ENCODE measurements at regions not wholly inside any gene's neighbourhood (a gene's known extent, or its start where the extent isn't known, plus 50 kb on each side); places are given as distances from the start of the nearest gene placed in this dataset.

- Histone ChIP-seq H3K27me3 (ENCODE audit: control insufficient read depth in 1 of 2, insufficient read depth in 2 of 2, low read length in 2 of 2) (no peaks in the 10 kb centered on the region; a peak in 2 of 5 replicates), H3K9me3 (ENCODE audit: low read length) (no peaks in the 10 kb centered on the region), H3K27ac (ENCODE audit: extremely low read length, insufficient read depth, low read length) (no peak overlapping the region), H3K36me3 (replicated peaks in 1 of 2; ENCODE audit: control insufficient read depth in 1 of 2, insufficient read depth in 2 of 2, low read length in 2 of 2) (no peaks in the 10 kb centered on the region), H3K4me2 (ENCODE audit: low read depth, low read length) (no peak overlapping the region), H4K20me1 (ENCODE audit: insufficient read depth, low read length) (no peaks in the 10 kb centered on the region), H3K4me3 (replicated peaks in 1 of 3; ENCODE audit: insufficient read depth in 1 of 3, low read depth in 2 of 3, low read length in 3 of 3) (no peak overlapping the region), H3K4me1 (ENCODE audit: insufficient read depth, low read length) (no peaks in the 10 kb centered on the region), H3K9ac (ENCODE audit: insufficient read depth, low read depth, low read length) (no peak overlapping the region), H3K79me2 (ENCODE audit: insufficient read depth, low read length) (no peaks in the 10 kb centered on the region), H2AFZ (ENCODE audit: low read length) (no peak overlapping the region)
- in situ Hi-C loops (cut with HindIII; ENCODE audit: extremely low pct_ligation_motif_present, low pct_unique_long_range_greater_than_20kb) (no loop called here), intact Hi-C loops (cut with micrococcal nuclease; ENCODE audit: unreplicated experiment) (no loop called here)
- FAIRE-seq (no peak), ATAC-seq (no peak), DNase-seq (ENCODE audit: low spot score) (no peak)
- ChIA-PET POLR2A (no interaction called here), CTCF (ENCODE audit: low intra/inter-chr PET ratio, low total read pairs) (no interaction called here)
- 0% methylated on average over 5 of the region's 5 CpGs for WGBS (ENCODE audit: low lambda C conversion rate)
- no TSS peak for BruUV-seq (replicated peaks)
- no peak for TF ChIP-seq MED13 (CRISPR knock-in tag; IDR thresholded peaks at IDR 0.05)
Observed at GRCh38 chr3:124207077-124207476, 215.2 kb upstream of the ROPN1 start.

GRCh38 chr3:124207873-124208485, 216.1 kb upstream of the ROPN1 start:
- ATAC-seq (no peak), DNase-seq (ENCODE audit: low spot score) (no peak), FAIRE-seq (no peak)
- in situ Hi-C loops (cut with HindIII; ENCODE audit: extremely low pct_ligation_motif_present, low pct_unique_long_range_greater_than_20kb) (no loop called here), intact Hi-C loops (cut with micrococcal nuclease; ENCODE audit: unreplicated experiment) (no loop called here)
- no peak overlapping the region for H3K4me2 ChIP-seq (ENCODE audit: low read depth, low read length)
- TF ChIP-seq PREB (CRISPR knock-in tag; IDR thresholded peaks at IDR 0.05) (no peak), MXD1 (CRISPR knock-in tag; IDR thresholded peaks at IDR 0.05) (no peak), TP53 (CRISPR knock-in tag; conservative IDR thresholded peaks at IDR 0.05) (no peak), ZNF3 (CRISPR knock-in tag; IDR thresholded peaks at IDR 0.05) (no peak), SETDB1 (CRISPR knock-in tag; IDR thresholded peaks at IDR 0.05; ENCODE audit: borderline replicate concordance) (no peak), PCBP1 (IDR thresholded peaks at IDR 0.05; ENCODE audit: borderline replicate concordance, low read depth, low read length) (no peak), ZSCAN20 (CRISPR knock-in tag; IDR thresholded peaks at IDR 0.05; ENCODE audit: borderline replicate concordance) (no peak), MZF1 (CRISPR knock-in tag; IDR thresholded peaks at IDR 0.05; ENCODE audit: borderline replicate concordance) (no peak), ZNF816 (CRISPR knock-in tag; IDR thresholded peaks at IDR 0.05; ENCODE audit: borderline replicate concordance) (no peak), NCOA5 (CRISPR knock-in tag; IDR thresholded peaks at IDR 0.05) (no peak)
- no peaks in the 10 kb centered on the region for H3K4me1 ChIP-seq (ENCODE audit: insufficient read depth, low read length)
- POLR2A ChIA-PET: no interaction called here
- no peak overlapping the region for H3K4me3 ChIP-seq (replicated peaks in 1 of 3; ENCODE audit: insufficient read depth in 1 of 3, low read depth in 2 of 3, low read length in 3 of 3)
- H3K79me2 ChIP-seq (ENCODE audit: insufficient read depth, low read length): no peaks in the 10 kb centered on the region
- H3K9ac ChIP-seq (ENCODE audit: insufficient read depth, low read depth, low read length): no peak overlapping the region
- 28% methylated on average over 5 of the region's 5 CpGs for WGBS (ENCODE audit: low lambda C conversion rate)
- H4K20me1 ChIP-seq (ENCODE audit: insufficient read depth, low read length): no peaks in the 10 kb centered on the region
- no peaks in the 10 kb centered on the region for H3K36me3 ChIP-seq (replicated peaks in 1 of 2; ENCODE audit: control insufficient read depth in 1 of 2, insufficient read depth in 2 of 2, low read length in 2 of 2)
- no peak overlapping the region for H2AFZ ChIP-seq (ENCODE audit: low read length)
- no peaks in the 10 kb centered on the region for H3K9me3 ChIP-seq (ENCODE audit: low read length)
- CTCF ChIA-PET (ENCODE audit: low intra/inter-chr PET ratio, low total read pairs): no interaction called here
- no TSS peak for BruUV-seq (replicated peaks)
- H3K27ac ChIP-seq (ENCODE audit: extremely low read length, insufficient read depth, low read length): no peak overlapping the region
- no peaks in the 10 kb centered on the region; a peak in 2 of 5 replicates for H3K27me3 ChIP-seq (ENCODE audit: control insufficient read depth in 1 of 2, insufficient read depth in 2 of 2, low read length in 2 of 2)

Data from HepG2 (cell line).